Heart left ventricle (tissue), 16 donors: ENCODE measurements at regions not wholly inside any gene's neighbourhood (a gene's known extent, or its start where the extent isn't known, plus 50 kb on each side); places are given as distances from the start of the nearest gene placed in this dataset.
A peak's percentile ranks its signal among the peaks of the same experiment; 100 is the strongest.

Experiments
- ATAC-seq, 4 donors: fragments of 200-7000 bp; cut with Tn5 transposase; one replicate each; pipeline ENCODE4 v1.9.1; 2020 to 2022; ENCODE audit warnings: moderate library complexity in 4 of 4, mild to moderate bottlenecking in 3 of 4, moderate number of reproducible peaks in 1 of 4
- DNase-seq, 5 donors: peaks; one replicate each; pipeline ENCODE4 v3.0.0-alpha.2; 2020
- H3K27ac ChIP-seq, 12 donors: fragments of 200-600 bp; sonication (generic) in 4 of 12; one replicate each; pipeline versions ENCODE4 v1.5.0 to v1.8.0; 2016 to 2022; ENCODE audit warnings: mild to moderate bottlenecking in 2 of 12
- H3K27me3 ChIP-seq, 9 donors: fragments of 200-600 bp; sonication (generic) in 2 of 9; one replicate each; pipeline versions ENCODE4 v1.5.1 to v1.8.0; 2016 to 2022; ENCODE audit warnings: mild to moderate bottlenecking in 3 of 9
- H3K36me3 ChIP-seq, 9 donors: fragments of 200-600 bp; sonication (generic) in 2 of 9; one replicate each; pipeline versions ENCODE4 v1.5.0 to v1.8.0; 2018 to 2022; ENCODE audit warnings: mild to moderate bottlenecking in 2 of 9
- H3K4me1 ChIP-seq, 12 donors: fragments of 200-600 bp; sonication (generic) in 4 of 12; one replicate each; pipeline versions ENCODE4 v1.5.0 to v1.8.0; 2016 to 2022; ENCODE audit warnings: mild to moderate bottlenecking in 3 of 12
- H3K4me3 ChIP-seq, 12 donors: fragments of 200-600 bp; sonication (generic) in 4 of 12; one replicate each; pipeline versions ENCODE4 v1.5.0 to v1.8.0; 2017 to 2022; ENCODE audit warnings: mild to moderate bottlenecking in 9 of 12, moderate library complexity in 4 of 12
- H3K9me3 ChIP-seq, 12 donors: fragments of 200-600 bp; sonication (generic) in 4 of 12; one replicate each; pipeline versions ENCODE4 v1.5.0 to v1.8.0; 2016 to 2022; ENCODE audit warnings: mild to moderate bottlenecking in 1 of 12
- POLR2A ChIP-seq, 2 donors: fragments of 450-650 bp; IDR thresholded peaks; one replicate each; pipeline ENCODE4 v1.6.1; 2017; ENCODE audit warnings: antibody characterized with exemption in 2 of 2, mild to moderate bottlenecking in 2 of 2, moderate library complexity in 2 of 2
- WGBS, 4 donors: extraction: QIAGEN DNeasy Blood & Tissue Kit in 2 of 4; methylation state at CpG; one replicate each; pipeline versions ENCODE4 v1.1.5 to v1.1.7; 2013 to 2018; 5-methylcytosine and 5-hydroxymethylcytosine counted together
- intact Hi-C, 10 donors: fragments of 100-400 bp; cut with DNase I; formaldehyde crosslinking; loops; one replicate each; pipeline versions ENCODE4 v1.11.1 to v1.14.2; 2022
- TF ChIP-seq, protein P1 (sequence below), 12 donors: fragments of 200-600 bp; sonication (generic) in 4 of 12; IDR thresholded peaks; one replicate each; pipeline versions ENCODE4 v1.5.0 to v1.8.0; 2018 to 2022; ENCODE audit warnings: antibody characterized with exemption in 12 of 12, mild to moderate bottlenecking in 5 of 12
- donor health status: ischemic (EF 13 %, LVEDD 7.1; RV severe dilation, severe dysfunction).
- donor health status: healthy with polysubstance abuse.
- donor health status: DM: no; HTN: yes; CAD: no.
- donor health status: DM: no; HTN: no; CAD: no.
- donor health status: ischemic (EF 25% LVEDD 6.9; RV normal size, moderate dysfunction).
- donor health status: ischemic (EF 25% LVEDD 5.7; RV mildly dilated, moderate dysfunction).
- donor health status: healthy.
- donor health status: DM: yes; HTN: yes; CAD: no.
- donor health status: ischemic (EF 35%, LVEDD 5.7; RV mildly dilated, moderate dysfunction).
- donor health status: nonischemic (EF 11% LVEDD 7.7; RV severe dilation, severe dysfunction).
- donor health status: DM: yes; HTN: yes; CAD: no.
- donor health status: PGD.
- donor health status: ischemic (EF 29% LVEDD 5.4; RV normal size, mild dysfunction).
- donor health status: nonischemic (EF 23%, LVEDD 6.1; RV moderate dilation, normal function).

DNA sequence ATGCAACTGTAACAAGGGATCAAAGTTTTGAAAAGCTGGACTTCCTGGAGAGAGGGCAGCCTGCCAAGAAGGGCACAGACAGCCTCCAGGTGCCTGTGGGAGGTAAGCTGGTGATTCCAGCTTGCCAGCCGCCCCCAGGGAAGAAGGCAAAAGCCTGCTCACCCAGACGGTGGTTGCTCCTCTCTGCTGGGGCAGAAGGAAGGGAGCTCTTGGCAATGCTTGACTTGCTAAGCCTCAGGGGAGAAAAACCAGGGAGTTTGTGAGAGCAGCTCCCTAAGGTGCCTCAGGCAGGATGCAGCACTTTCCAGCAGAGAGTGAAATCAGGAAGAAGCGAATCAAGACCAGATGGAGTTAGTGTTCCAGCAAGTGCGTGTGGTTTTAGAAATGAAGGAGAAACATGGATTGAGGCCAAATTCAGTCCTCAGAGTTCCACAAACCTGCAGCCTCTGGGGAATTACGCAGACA lies 553.6 kb downstream of the BUD13 start:
- ATAC-seq (no peak), DNase-seq (peak in 1 of 5 donors; percentile 26)
- Histone ChIP-seq H3K36me3 (no peaks in the 10 kb centered on the region), H3K9me3 (no peaks in the 10 kb centered on the region), H3K4me3 (no peak overlapping the region), H3K27me3 (no peaks in the 10 kb centered on the region), H3K27ac (no peak overlapping the region), H3K4me1 (peaks cover 0 to 7% (median 0%) of the 10 kb centered on the region in 12 donors)
- intact Hi-C loops: loop anchor here in 4 of 10 donors (2.0 to 5.0 kb wide), 5 partner anchors 52 to 473 kb away; no protein-coding TSS in a partner anchor
- 46 to 62% (median 51%) methylated on average over 5 of the region's 5 CpGs for WGBS, 4 donors
- TF ChIP-seq POLR2A (IDR thresholded peaks at IDR 0.05): no peak
- TF ChIP-seq, protein P1, sequence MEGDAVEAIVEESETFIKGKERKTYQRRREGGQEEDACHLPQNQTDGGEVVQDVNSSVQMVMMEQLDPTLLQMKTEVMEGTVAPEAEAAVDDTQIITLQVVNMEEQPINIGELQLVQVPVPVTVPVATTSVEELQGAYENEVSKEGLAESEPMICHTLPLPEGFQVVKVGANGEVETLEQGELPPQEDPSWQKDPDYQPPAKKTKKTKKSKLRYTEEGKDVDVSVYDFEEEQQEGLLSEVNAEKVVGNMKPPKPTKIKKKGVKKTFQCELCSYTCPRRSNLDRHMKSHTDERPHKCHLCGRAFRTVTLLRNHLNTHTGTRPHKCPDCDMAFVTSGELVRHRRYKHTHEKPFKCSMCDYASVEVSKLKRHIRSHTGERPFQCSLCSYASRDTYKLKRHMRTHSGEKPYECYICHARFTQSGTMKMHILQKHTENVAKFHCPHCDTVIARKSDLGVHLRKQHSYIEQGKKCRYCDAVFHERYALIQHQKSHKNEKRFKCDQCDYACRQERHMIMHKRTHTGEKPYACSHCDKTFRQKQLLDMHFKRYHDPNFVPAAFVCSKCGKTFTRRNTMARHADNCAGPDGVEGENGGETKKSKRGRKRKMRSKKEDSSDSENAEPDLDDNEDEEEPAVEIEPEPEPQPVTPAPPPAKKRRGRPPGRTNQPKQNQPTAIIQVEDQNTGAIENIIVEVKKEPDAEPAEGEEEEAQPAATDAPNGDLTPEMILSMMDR (IDR thresholded peaks at IDR 0.05): no peak

DNA sequence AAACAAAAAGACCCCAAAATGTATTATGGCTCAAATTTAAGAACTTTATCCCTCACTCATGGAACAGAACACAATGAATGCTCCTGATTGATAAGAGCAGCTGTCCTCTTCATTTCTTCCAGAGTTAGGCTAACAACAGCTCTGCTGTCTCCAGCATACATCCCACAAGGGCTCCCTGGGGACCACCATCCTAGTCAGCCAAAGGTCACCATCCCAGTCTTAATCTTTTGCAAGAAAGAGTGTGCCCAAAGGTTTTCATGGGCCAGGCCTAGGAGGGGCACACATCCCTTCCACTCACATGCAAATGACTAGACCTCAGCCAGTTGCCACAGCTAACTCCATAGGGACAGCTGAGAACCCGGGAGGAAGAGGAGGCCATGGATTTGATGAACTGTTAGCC lies 555.3 kb downstream of the BUD13 start:
- WGBS, 4 donors: 75 to 86% (median 82%) methylated on average over 1 of the region's 1 CpG
- no peaks in the 10 kb centered on the region for H3K27me3 ChIP-seq
- H3K36me3 ChIP-seq: no peaks in the 10 kb centered on the region
- DNase-seq (no peak), ATAC-seq (no peak)
- H3K27ac ChIP-seq: no peak overlapping the region
- intact Hi-C loops: loop anchor here in 4 of 10 donors (2.0 to 5.0 kb wide), 5 partner anchors 59 to 475 kb away; no protein-coding TSS in a partner anchor
- no peak for TF ChIP-seq POLR2A (IDR thresholded peaks at IDR 0.05)
- TF ChIP-seq, protein P1 (IDR thresholded peaks at IDR 0.05): no peak
- H3K4me1 ChIP-seq: peaks cover 0 to 7% (median 0%) of the 10 kb centered on the region in 12 donors
- H3K4me3 ChIP-seq: no peak overlapping the region
- no peaks in the 10 kb centered on the region for H3K9me3 ChIP-seq

DNA sequence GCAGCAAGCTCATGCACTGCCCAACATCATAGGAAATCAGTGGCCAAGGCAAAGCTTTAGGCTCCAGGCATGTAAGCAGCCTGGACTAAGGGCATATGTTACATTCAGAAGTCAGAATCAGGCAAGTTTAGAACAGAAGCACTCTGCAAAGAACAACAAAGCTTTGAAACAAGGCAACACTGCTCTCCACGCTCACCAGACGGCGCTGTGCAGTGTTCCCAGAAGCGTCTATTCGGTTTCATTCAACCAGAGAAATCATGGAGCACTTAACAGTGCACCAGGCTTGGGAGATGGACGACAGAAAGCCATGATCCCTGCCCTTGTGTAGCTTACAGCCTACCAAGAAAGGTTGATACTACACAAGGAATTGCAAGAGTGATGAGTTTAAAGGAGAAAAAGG lies 555.8 kb downstream of the BUD13 start:
- TF ChIP-seq POLR2A (IDR thresholded peaks at IDR 0.05): no peak
- TF ChIP-seq, protein P1 (IDR thresholded peaks at IDR 0.05): peak in 11 of 12 donors; percentile 40 to 83 (median 61)
- ATAC-seq (peak in 2 of 4 donors; percentile 16 to 64), DNase-seq (peak in 1 of 5 donors; percentile 42)
- no peak overlapping the region for H3K4me3 ChIP-seq
- H3K36me3 ChIP-seq: no peaks in the 10 kb centered on the region
- 4 to 69% (median 25%) methylated on average over 6 of the region's 6 CpGs for WGBS, 4 donors
- H3K9me3 ChIP-seq: no peaks in the 10 kb centered on the region
- no peaks in the 10 kb centered on the region for H3K27me3 ChIP-seq
- intact Hi-C loops: loop anchor here in 4 of 10 donors (2.0 to 5.0 kb wide), 5 partner anchors 60 to 475 kb away; no protein-coding TSS in a partner anchor
- H3K27ac ChIP-seq: no peak overlapping the region
- H3K4me1 ChIP-seq: peaks cover 0 to 7% (median 0%) of the 10 kb centered on the region in 12 donors

GRCh38 chr11:116215471-116216113 lies 557.2 kb downstream of the BUD13 start:
- intact Hi-C loops: loop anchor here in 4 of 10 donors (2.0 to 5.0 kb wide), 5 partner anchors 61 to 477 kb away; no protein-coding TSS in a partner anchor
- TF ChIP-seq, protein P1 (IDR thresholded peaks at IDR 0.05): peak in 3 of 12 donors; percentile 10 to 15 (median 14)
- no peak for TF ChIP-seq POLR2A (IDR thresholded peaks at IDR 0.05)
- Histone ChIP-seq H3K36me3 (no peaks in the 10 kb centered on the region), H3K27me3 (peaks cover 0 to 9% (median 0%) of the 10 kb centered on the region in 9 donors), H3K9me3 (no peaks in the 10 kb centered on the region), H3K4me1 (peaks cover 0 to 7% (median 0%) of the 10 kb centered on the region in 12 donors), H3K4me3 (no peak overlapping the region), H3K27ac (no peak overlapping the region)
- WGBS, 4 donors: 85 to 95% (median 91%) methylated on average over 4 of the region's 4 CpGs
- DNase-seq (no peak), ATAC-seq (no peak)
